Transverse colon (tissue), 4 donors: ENCODE measurements at regions not wholly inside any gene's neighbourhood (a gene's known extent, or its start where the extent isn't known, plus 50 kb on each side); places are given as distances from the start of the nearest gene placed in this dataset.

Source experiments
- DNase-seq: peaks from one replicate; pipeline ENCODE4 v3.0.0-alpha.2; 2019
- H3K27ac ChIP-seq, 4 donors: fragments of 200-600 bp; sonication (generic); 2 replicates each; pipeline ENCODE4 v1.5.1; 2016 to 2018; ENCODE audit warnings: inconsistent platforms in 4 of 4
- H3K27me3 ChIP-seq: fragments of 200-600 bp; sonication (generic); 2 replicates; pipeline ENCODE4 v1.5.1; 2017; ENCODE audit warnings: inconsistent platforms
- H3K36me3 ChIP-seq, 4 donors: fragments of 200-600 bp; sonication (generic); 2 replicates each; pipeline ENCODE4 v1.5.1; 2017 to 2019; ENCODE audit warnings: inconsistent platforms in 4 of 4
- H3K4me1 ChIP-seq, 4 donors: fragments of 200-600 bp; sonication (generic); 2 replicates each; pipeline ENCODE4 v1.5.1; 2017 to 2020; ENCODE audit warnings: inconsistent platforms in 4 of 4
- H3K4me3 ChIP-seq, 4 donors: fragments of 200-600 bp; sonication (generic); 1 replicate in 1 of 4; 2 replicates in 3 of 4; pipeline versions ENCODE4 v1.5.1 to v1.6.1; 2017 to 2019; ENCODE audit warnings: inconsistent platforms in 4 of 4
- H3K9me3 ChIP-seq, 2 donors: fragments of 200-600 bp; sonication (generic); 2 replicates each; pipeline ENCODE4 v1.5.1; 2017 to 2019; ENCODE audit warnings: inconsistent platforms in 2 of 2
- CTCF ChIP-seq, 5 experiments: fragments of 200-600 bp in 3 of 5; fragments of 450-650 bp in 2 of 5; sonication (generic) in 3 of 5; IDR thresholded peaks; 1 replicate in 2 of 5; 2 replicates in 3 of 5; pipeline ENCODE4 v1.5.1; 2016 to 2017; ENCODE audit warnings: antibody characterized with exemption in 5 of 5, inconsistent platforms in 3 of 5, mild to moderate bottlenecking in 2 of 5, moderate library complexity in 1 of 5
- EP300 ChIP-seq: sonication (generic); formaldehyde crosslinking; IDR thresholded peaks from one replicate; pipeline ENCODE4 v1.6.1; 2017; ENCODE audit warnings: antibody characterized with exemption, low read depth
- POLR2A ChIP-seq: fragments of 450-650 bp; IDR thresholded peaks from one replicate; pipeline ENCODE4 v1.6.1; 2016; ENCODE audit warnings: antibody characterized with exemption, mild to moderate bottlenecking, moderate library complexity
- POLR2AphosphoS5 ChIP-seq, 3 donors: sonication (generic); formaldehyde crosslinking; IDR thresholded peaks; one replicate each; pipeline ENCODE4 v1.6.1; 2016; ENCODE audit warnings: antibody characterized with exemption in 3 of 3
- WGBS, 2 donors: methylation state at CpG; one replicate each; pipeline ENCODE4 v1.1.5; 2018; ENCODE audit warnings: low coverage in 1 of 2; 5-methylcytosine and 5-hydroxymethylcytosine counted together
- in situ Hi-C, 4 donors: fragments of 200-750 bp; cut with MboI; loops; one replicate each; pipeline versions ENCODE4 v1.15.0 to v1.15.1; 2017; ENCODE audit warnings: low sequenced_read_pairs in 3 of 4, low pct_ligation_motif_present in 1 of 4, low pct_unique_long_range_greater_than_20kb in 1 of 4
- intact Hi-C: fragments of 100-400 bp; cut with DNase I; formaldehyde crosslinking; loops from one replicate; pipeline ENCODE4 v1.15.1; 2023; ENCODE audit warnings: low total_unique reads

DNA sequence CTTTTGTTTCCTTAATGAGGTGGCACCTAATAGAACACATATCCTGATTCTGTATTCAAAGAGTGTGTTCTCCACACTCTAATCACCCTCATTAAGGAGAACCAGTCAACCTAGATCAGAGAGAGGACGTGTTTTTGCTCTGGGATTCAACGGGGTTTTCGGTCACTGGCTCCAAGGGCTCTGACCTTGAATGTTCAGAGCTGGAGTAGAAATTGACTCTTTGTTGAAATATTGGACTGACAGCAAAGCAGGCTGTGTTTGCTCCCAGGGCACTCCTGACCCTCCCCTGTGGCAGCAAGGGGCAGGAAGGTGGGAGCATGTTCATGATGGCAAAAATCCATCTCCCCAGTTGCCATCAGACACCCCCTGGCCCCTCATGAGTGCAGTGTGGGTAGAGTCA lies 1193.0 kb downstream of the AACS start:
- WGBS, 2 donors: 88% methylated on average over 3 of the region's 3 CpGs; no CpG with 5 or more reads in 1 of the 2 donors
- no peak for DNase-seq
- Histone ChIP-seq H3K9me3 (peaks cover 0 to under 1% of the 10 kb centered on the region in 2 donors), H3K27ac (no peak overlapping the region), H3K4me3 (no peak overlapping the region), H3K36me3 (no peaks in the 10 kb centered on the region), H3K4me1 (no peaks in the 10 kb centered on the region), H3K27me3 (no peaks in the 10 kb centered on the region)
- TF ChIP-seq POLR2A (no peak), POLR2AphosphoS5 (IDR thresholded peaks at IDR 0.05) (no peak), EP300 (no peak), CTCF (IDR thresholded peaks at IDR 0.05) (no peak)
- intact Hi-C loops: no loop called here
- in situ Hi-C loops: no loop called here

- Histone ChIP-seq H3K9me3 (no peaks in the 10 kb centered on the region), H3K27me3 (no peaks in the 10 kb centered on the region), H3K36me3 (no peaks in the 10 kb centered on the region), H3K4me3 (no peak overlapping the region), H3K27ac (no peak overlapping the region), H3K4me1 (no peaks in the 10 kb centered on the region)
- TF ChIP-seq POLR2A (no peak), EP300 (no peak), CTCF (IDR thresholded peaks at IDR 0.05) (no peak), POLR2AphosphoS5 (IDR thresholded peaks at IDR 0.05) (no peak)
- intact Hi-C loops: no loop called here
- WGBS, 2 donors: 85% methylated on average over 5 of the region's 5 CpGs; no CpG with 5 or more reads in 1 of the 2 donors
- in situ Hi-C loops: no loop called here
- DNase-seq: no peak
Observed at GRCh38 chr12:126262829-126263228, 1197.6 kb downstream of the AACS start.

GRCh38 chr12:126268222-126268621 lies 1203.0 kb downstream of the AACS start:
- TF ChIP-seq POLR2AphosphoS5 (IDR thresholded peaks at IDR 0.05) (no peak), CTCF (IDR thresholded peaks at IDR 0.05) (no peak), POLR2A (no peak), EP300 (no peak)
- in situ Hi-C loops: no loop called here
- DNase-seq: no peak

DNA sequence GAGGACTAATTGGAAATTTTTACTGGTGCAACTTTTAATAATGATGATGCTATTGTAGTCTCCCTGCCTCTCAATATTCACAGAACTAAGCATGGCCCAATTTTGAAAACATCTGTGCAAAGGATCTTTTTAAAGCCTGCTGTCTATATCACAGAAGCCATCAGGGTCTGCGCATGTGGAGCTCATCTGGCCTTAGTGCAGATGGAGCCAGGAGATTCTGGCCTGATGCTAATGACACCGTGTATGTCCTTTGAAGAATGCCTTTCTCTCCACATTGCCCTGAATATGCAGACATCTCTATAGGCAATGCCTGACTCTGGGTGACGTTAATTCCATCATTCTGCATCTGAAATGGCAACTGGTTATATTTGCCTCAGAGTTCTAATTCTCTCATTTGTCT lies 1205.9 kb downstream of the AACS start:
- Histone ChIP-seq H3K36me3 (no peaks in the 10 kb centered on the region), H3K27me3 (no peaks in the 10 kb centered on the region), H3K9me3 (peaks cover 0 to 3% of the 10 kb centered on the region in 2 donors), H3K27ac (no peak overlapping the region), H3K4me3 (no peak overlapping the region), H3K4me1 (no peaks in the 10 kb centered on the region)
- DNase-seq: no peak
- 20 to 74% methylated on average over 1 to 3 of the region's 3 CpGs for WGBS, 2 donors
- in situ Hi-C loops (no loop called here), intact Hi-C loops (no loop called here)
- TF ChIP-seq POLR2A (no peak), POLR2AphosphoS5 (IDR thresholded peaks at IDR 0.05) (no peak), CTCF (IDR thresholded peaks at IDR 0.05) (no peak)

More at GRCh38 chr12:126268222-126268621, 1203.0 kb downstream of the AACS start:
- Histone ChIP-seq H3K4me1 (no peaks in the 10 kb centered on the region), H3K4me3 (no peak overlapping the region), H3K36me3 (no peaks in the 10 kb centered on the region), H3K27me3 (no peaks in the 10 kb centered on the region), H3K27ac (no peak overlapping the region), H3K9me3 (no peaks in the 10 kb centered on the region)
- intact Hi-C loops: no loop called here
- 80 to 88% methylated on average over 3 to 4 of the region's 4 CpGs for WGBS, 2 donors
